Thoracic aorta (tissue), 2 donors: ENCODE measurements at regions not wholly inside any gene's neighbourhood (a gene's known extent, or its start where the extent isn't known, plus 50 kb on each side); places are given as distances from the start of the nearest gene placed in this dataset.

Experiments
- ATAC-seq: fragments of 150-250 bp; one replicate; pipeline ENCODE4 v1.8.0; 2017; ENCODE audit warnings: low read depth; ENCODE audit not compliant: insufficient number of reproducible peaks, low FRiP score
- DNase-seq: peaks from one replicate; pipeline ENCODE4 v3.0.0-alpha.2; 2020; ENCODE audit warnings: low spot score
- H3K27ac ChIP-seq, 2 donors: fragments of 200-600 bp; sonication (generic); 1 replicate in 1 of 2; 2 replicates in 1 of 2; pipeline ENCODE4 v1.5.1; 2016; ENCODE audit warnings: mild to moderate bottlenecking in 2 of 2, moderate library complexity in 2 of 2
- H3K27me3 ChIP-seq: fragments of 200-600 bp; sonication (generic); replicated peaks from 2 replicates; pipeline ENCODE4 v1.6.0; 2016; ENCODE audit warnings: mild to moderate bottlenecking; ENCODE audit not compliant: insufficient read depth
- H3K36me3 ChIP-seq: fragments of 200-600 bp; sonication (generic); one replicate; pipeline ENCODE4 v1.5.1; 2016
- H3K4me1 ChIP-seq, 2 donors: fragments of 200-600 bp; sonication (generic); 1 replicate in 1 of 2; 2 replicates in 1 of 2; pipeline versions ENCODE4 v1.5.1 to v1.6.0; 2016; ENCODE audit warnings: low read depth in 2 of 2, mild to moderate bottlenecking in 1 of 2; ENCODE audit not compliant: control insufficient read depth in 1 of 2
- H3K4me3 ChIP-seq: fragments of 200-600 bp; sonication (generic); 2 replicates; pipeline ENCODE4 v1.5.1; 2016; ENCODE audit warnings: mild to moderate bottlenecking
- H3K9me3 ChIP-seq: fragments of 200-600 bp; sonication (generic); 2 replicates; pipeline ENCODE4 v1.5.1; 2016
- TF ChIP-seq, protein P1 (sequence below): fragments of 200-600 bp; sonication (generic); IDR thresholded peaks from one replicate; pipeline ENCODE4 v1.5.1; 2019; ENCODE audit warnings: antibody characterized with exemption

- ATAC-seq, result no peak
- Histone ChIP-seq H3K27ac (no peak overlapping the region), H3K4me3 (no peak overlapping the region), H3K36me3 (no peaks in the 10 kb centered on the region), H3K4me1 (no peaks in the 10 kb centered on the region), H3K27me3 (no peaks in the 10 kb centered on the region), H3K9me3 (no peaks in the 10 kb centered on the region)
- no peak for DNase-seq
- TF ChIP-seq, protein P1, sequence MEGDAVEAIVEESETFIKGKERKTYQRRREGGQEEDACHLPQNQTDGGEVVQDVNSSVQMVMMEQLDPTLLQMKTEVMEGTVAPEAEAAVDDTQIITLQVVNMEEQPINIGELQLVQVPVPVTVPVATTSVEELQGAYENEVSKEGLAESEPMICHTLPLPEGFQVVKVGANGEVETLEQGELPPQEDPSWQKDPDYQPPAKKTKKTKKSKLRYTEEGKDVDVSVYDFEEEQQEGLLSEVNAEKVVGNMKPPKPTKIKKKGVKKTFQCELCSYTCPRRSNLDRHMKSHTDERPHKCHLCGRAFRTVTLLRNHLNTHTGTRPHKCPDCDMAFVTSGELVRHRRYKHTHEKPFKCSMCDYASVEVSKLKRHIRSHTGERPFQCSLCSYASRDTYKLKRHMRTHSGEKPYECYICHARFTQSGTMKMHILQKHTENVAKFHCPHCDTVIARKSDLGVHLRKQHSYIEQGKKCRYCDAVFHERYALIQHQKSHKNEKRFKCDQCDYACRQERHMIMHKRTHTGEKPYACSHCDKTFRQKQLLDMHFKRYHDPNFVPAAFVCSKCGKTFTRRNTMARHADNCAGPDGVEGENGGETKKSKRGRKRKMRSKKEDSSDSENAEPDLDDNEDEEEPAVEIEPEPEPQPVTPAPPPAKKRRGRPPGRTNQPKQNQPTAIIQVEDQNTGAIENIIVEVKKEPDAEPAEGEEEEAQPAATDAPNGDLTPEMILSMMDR, result no peak
These were observed 190.4 kb upstream of the CPNE8 start for GRCh38 chr12:39095636-39096330.

DNA sequence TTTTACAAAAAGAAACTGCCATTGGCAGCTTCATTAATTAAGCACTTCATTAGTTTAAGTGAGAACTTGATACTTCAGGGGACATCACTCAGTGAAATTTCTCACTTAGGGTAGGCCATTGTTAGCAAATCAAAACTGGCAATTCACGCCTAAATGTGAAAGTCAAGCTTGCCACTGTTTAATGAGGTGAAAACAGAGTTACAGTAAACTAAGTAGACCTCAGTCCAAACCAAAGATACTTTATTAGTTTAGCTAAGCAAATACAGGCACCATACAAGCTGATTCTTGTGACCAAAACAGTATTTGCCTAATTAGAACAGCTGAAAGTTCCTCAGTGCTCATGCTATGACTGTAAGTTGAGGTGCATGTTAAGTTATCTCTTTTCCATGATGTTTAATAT, 176.5 kb upstream of the CPNE8 start:
- no peaks in the 10 kb centered on the region for H3K4me1 ChIP-seq
- no peak overlapping the region for H3K4me3 ChIP-seq
- ATAC-seq (no peak), DNase-seq (no peak)
- H3K27ac ChIP-seq, result no peak overlapping the region
- TF ChIP-seq, protein P1, result no peak
- no peaks in the 10 kb centered on the region for H3K9me3 ChIP-seq
- no peaks in the 10 kb centered on the region for H3K27me3 ChIP-seq
- H3K36me3 ChIP-seq, result no peaks in the 10 kb centered on the region

GRCh38 chr12:39077226-39077625, 171.8 kb upstream of the CPNE8 start:
- ATAC-seq (no peak), DNase-seq (no peak)
- Histone ChIP-seq H3K27ac (no peak overlapping the region), H3K36me3 (no peaks in the 10 kb centered on the region), H3K27me3 (no peaks in the 10 kb centered on the region), H3K4me1 (no peaks in the 10 kb centered on the region), H3K9me3 (no peaks in the 10 kb centered on the region), H3K4me3 (no peak overlapping the region)
- TF ChIP-seq, protein P1, result no peak

- ATAC-seq, result no peak
- H3K4me1 ChIP-seq, result no peaks in the 10 kb centered on the region
These were observed 168.7 kb upstream of the CPNE8 start for GRCh38 chr12:39074063-39074462.

GRCh38 chr12:39072658-39073057, 167.3 kb upstream of the CPNE8 start:
- TF ChIP-seq, protein P1, result no peak
- no peak overlapping the region for H3K4me3 ChIP-seq
- no peaks in the 10 kb centered on the region for H3K27me3 ChIP-seq
- H3K4me1 ChIP-seq, result no peaks in the 10 kb centered on the region
- ATAC-seq (no peak), DNase-seq (no peak)
- H3K9me3 ChIP-seq, result no peaks in the 10 kb centered on the region
- H3K27ac ChIP-seq, result no peak overlapping the region
- no peaks in the 10 kb centered on the region for H3K36me3 ChIP-seq

More at GRCh38 chr12:39074063-39074462, 168.7 kb upstream of the CPNE8 start:
- H3K36me3 ChIP-seq, result no peaks in the 10 kb centered on the region
- no peak for DNase-seq
- H3K27ac ChIP-seq, result no peak overlapping the region
- TF ChIP-seq, protein P1, result no peak
- H3K9me3 ChIP-seq, result no peaks in the 10 kb centered on the region
- no peaks in the 10 kb centered on the region for H3K27me3 ChIP-seq
- H3K4me3 ChIP-seq, result no peak overlapping the region
